GM18498 (cell line): ENCODE measurements at regions not wholly inside any gene's neighbourhood (a gene's known extent, or its start where the extent isn't known, plus 50 kb on each side); places are given as distances from the start of the nearest gene placed in this dataset.

Experiments
- ATAC-seq: cut with Tn5 transposase; IDR thresholded peaks from one replicate; pipeline ENCODE4 v1.9.1; 2021; ENCODE audit warnings: mild to moderate bottlenecking, moderate library complexity; ENCODE audit not compliant: unreplicated experiment

DNA sequence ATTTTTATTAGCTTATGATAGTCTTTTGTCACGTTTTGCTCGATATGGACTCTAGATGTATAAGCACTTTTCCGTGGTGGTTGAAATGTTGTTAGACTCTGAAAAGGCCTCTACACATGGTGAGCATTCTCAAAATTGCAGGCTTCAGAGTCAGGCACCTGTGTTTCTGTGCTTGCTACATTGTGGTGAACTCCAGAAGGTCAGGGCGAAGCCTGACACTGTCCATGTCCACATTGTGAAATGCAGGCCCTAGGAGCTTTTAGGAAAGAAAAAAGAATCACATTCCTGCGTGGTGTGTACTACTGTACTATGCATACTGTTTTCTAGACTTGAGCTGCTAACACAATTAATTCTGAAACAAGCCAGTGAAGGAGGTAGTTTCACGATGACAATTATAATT is 86.3 kb downstream of the HS3ST1 start:
- ATAC-seq = no peak

DNA sequence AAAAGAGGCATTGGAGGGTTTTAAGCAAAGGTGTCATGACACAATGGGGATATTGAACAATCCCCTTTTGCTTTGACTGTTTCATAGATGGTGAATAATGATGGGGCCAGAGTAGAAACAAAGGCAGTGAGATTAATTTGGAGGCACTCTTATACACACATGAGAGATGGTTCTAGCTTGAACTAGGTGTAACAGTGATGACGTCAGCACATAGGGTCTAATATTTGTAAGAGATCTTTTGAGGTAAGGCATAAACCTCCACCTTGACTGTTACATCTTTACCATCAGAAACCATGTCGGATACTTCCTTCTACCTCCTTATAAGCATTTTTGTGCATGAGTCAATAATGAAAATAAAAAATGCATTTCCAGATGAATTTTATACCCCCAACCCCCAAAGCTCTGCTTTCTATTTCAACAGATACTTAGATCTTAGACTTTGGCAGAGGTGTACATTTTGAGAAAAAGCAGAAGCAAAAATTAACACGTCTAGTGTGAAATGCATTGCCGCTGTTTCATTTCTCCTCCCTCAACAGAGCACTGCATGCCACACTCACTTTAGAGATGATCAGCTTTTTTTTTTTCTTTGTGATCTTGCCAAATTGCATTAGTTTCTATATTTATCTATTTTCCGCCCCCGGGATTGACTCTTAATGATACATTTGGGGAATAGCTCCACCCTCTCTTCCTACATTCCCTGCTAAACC is 87.2 kb downstream of the HS3ST1 start:
- peak; percentile 74 for ATAC-seq

DNA sequence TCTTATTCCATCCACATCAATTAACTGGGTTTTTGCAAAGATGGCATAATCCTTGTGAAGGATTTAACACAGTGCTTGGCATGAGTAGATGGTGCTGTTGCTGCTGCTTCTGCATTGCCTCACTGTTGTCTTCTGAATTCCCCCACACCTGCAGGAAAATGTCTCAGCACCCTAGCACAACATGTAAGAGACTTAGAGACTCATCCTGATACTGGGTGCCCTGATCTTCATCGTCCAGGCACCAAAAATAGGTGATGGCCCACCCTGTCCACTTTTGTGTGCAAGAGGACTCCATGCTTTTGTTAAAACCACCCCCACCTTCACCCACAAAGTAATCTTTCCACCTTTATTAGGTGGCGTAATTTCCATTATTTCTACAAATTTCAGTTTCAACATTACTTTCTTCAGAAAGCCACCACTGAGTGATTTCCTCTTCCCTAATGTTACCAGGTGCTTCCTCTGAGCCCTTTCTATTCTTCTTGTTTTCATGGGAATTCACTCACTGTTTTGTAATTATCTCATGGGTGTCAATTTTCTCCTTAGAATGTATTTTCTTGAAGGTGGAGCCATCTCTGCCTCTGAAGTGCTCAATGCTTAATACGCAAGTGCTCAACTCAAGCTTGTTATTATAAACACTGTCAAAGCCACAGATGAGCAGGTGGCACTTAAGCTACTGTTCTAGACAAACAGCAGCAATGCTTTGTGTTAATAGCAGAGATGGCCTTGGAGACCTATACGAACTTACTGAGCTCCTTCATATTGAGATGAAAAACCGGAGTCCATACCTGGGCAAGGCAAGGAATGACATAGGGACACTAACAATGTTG is 89.5 kb downstream of the HS3ST1 start:
- peak; percentile 48 for ATAC-seq

DNA sequence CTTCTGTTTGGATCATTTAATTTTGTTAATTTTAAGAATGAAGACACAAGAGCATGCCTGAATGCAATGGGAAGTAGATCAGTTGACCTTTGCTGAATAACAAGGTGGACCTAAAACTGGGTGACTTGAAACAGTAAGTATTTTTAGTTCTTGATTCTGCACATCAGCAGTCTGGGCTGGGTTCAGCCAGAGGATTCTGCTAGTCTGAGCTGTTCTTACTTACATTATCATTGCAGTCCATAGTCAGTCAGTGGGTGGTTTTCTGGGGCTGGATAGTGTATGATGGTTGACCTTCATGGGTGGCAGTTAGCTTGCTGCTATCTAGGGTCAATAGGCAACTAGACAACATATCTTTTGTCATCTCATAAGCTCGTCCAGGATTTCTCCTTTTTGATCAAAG is 91.4 kb downstream of the HS3ST1 start:
- ATAC-seq = no peak

DNA sequence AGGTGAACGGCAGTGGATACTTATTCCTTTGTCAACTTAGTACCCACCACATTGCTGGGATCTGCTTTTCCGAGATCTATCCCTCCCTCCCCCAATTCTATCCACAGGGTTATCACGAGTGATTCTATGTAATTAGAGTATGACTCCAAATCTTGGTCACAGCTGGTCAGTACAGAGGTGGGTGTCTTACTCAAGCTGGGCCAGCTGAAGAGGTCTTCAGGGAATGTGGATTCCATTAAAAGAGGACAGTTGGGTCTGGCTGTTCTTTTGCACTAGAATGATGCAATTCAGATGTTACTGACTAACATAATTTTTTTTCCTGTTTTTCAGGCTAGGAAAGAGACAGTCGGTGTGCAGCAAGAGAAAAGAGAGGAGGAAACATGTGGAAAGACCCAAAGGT is 92.3 kb downstream of the HS3ST1 start:
- no peak for ATAC-seq

DNA sequence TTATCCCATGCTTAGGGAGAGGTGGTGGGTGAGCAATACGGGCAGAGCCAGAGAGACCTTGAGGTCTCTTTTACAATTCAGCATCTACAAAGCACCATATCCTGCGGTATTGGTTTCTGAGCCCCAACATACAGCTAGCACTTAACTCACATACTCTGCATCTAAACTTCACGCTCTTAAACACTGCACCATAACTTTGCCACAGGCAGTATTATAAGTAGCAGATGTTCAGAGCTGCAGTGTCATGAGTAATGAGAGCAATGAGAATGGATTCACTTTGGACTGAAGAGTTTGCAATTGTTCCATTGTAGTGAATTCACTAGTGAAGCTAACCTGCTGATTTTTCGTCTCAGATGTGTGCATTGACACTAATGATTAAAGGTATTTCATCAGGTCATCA is 93.8 kb downstream of the HS3ST1 start:
- no peak for ATAC-seq

DNA sequence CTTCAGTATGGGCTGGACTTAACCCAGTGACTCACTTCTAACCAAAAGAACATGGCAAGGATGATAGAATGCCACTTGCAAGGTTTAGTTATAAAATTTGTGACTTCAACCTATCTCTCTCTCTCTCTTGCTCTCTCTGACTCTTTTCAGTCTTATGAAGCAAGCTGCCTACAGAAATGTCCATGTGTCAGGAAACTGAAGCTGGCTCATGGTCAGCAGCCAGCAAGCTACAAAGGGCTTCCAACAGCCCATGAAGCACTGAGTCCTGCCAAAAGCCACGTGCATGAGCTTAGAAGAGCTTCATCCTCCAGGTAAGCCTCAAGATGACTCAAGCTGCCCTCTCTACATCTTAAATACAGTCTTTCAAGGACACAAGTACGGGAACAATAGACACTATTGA is 100.3 kb downstream of the HS3ST1 start:
- ATAC-seq = no peak

DNA sequence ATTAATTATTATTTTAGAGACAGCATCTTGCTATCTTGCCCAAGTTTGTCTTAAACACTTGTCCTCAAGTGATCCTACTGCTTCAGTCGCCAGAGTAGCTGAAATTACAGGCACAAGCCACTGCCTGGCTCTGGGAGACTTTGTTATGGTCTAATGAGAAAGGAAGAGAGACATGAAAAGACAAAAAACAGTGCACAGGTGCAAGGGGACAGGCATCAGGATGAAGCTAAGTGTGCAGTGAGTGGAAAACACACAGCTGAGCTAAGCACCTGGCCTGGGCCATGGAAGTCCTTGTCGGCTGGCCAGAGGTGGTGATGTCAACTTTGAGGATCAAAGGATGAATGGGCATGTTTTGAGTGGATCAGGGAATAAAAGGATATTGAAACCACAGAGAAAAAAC is 102.7 kb downstream of the HS3ST1 start:
- ATAC-seq = no peak

DNA sequence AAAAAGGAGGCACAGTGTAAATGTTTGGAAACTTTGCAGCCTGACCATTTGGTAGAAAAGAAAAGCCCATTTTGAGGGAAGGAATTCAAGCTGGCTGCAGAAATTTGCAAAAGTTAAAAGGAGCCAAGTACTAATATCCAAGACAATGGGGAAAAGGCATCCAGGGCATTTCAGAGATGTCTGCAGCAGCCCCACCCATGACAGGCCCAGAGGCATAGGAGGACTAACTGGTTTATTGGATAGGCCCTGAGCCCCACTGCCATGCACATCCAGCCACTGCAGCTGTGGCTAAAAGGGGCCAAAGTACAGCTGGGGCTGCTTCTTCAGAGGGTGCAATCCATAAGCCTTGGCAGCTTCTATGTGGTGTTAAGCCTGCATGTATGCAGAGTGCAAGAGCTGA is 104.9 kb downstream of the HS3ST1 start:
- no peak for ATAC-seq

DNA sequence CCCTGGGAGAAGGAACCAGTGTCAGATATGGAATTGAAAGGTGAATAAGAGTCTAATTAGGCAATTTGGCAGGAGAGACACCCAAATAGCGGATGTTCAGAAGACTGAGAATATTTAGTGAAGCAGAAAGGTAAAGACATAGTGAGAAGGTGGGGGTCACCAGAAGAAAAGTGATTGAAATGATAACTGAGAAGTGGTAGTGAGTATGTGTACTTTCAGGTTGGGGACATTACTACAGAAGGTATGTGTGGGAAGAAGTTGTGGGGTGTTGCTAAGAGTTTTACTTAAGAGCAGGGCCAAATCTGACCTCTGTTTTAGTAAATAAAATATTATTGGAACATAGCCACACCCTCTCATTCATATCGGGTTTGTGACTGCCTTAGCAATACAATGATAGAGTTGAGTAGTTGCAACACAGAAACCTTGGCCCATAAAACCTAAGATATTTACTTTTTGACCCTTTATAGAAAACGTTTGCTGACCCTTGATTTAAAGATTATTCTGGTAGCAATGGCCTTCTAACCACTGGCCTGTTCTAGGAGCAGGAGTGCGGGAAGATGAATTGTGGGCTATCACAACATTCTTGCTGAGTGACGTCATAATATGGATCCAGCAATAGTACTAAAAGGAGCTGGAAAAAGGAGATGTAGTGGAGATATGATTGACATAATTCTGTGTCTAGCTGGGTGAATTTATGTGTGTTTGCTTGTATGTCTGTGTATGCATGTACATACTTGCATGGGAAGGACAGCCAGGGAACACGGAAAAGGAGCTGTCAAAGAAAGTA is 115.3 kb downstream of the HS3ST1 start:
- peak; percentile 64 for ATAC-seq

DNA sequence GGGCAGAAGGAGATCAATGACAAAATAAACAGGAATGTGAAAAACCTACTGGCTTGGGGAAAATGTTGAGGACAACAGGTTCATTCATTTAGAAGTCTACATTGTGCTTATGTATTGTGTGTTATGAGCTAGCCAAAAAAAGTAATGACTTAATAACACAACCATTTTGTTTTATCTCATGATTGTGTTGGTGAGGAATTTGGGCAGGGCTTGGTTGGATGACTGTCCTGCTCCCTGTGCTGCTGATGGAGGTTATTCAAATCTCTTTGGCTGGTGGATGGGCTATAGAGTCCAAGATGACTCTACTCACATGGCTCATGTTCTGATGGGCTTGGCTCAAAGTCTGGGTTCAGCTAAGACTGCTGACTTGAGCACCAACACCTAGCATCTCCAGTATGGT is 116.3 kb downstream of the HS3ST1 start:
- ATAC-seq = no peak

DNA sequence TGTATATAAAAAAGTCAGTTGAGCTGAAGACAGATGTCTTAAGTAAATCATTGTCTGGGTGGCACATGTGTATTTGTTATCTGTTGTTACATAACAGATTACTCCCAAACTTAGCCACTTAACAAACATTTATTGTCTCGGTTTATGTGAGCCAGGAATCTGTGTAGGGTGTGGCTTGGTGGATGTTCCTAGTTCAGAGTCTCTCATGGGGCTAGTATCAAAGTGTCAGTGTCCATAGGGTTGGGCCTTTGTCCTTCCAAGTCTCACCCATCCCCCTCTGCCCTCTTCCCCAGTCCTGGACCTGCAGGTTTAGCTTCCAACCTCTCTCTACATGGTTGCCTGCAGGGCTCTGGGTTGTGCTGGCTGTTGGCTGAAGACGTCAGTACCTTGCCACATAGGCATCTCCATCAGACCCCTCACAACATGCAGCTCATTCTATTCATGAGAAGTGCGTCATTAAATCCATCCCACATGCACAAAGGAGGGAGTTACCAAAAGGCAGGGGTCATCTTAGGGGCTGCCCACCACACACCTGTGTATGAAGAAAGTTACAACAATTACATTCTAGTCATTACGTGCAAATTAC is 127.5 kb downstream of the HS3ST1 start:
- no peak for ATAC-seq

DNA sequence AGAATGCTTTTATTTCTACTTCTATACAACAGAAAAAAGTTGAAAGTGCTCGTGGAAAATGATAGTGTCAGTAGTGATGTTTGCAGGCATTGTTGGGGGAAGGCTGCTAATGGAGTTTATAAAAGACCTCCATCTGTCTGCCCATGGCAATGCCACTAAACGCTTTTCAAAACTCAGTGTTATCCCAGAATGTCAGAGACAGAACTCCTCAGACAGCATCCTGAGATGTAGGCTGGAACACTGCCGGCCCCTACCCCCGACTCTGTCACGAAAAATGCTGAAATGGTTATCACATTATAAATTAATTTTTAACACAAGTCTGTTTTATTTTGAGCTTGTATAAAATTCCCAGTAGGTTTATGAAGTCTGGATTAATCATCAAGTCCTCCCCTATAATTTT is 128.9 kb downstream of the HS3ST1 start:
- no peak for ATAC-seq

DNA sequence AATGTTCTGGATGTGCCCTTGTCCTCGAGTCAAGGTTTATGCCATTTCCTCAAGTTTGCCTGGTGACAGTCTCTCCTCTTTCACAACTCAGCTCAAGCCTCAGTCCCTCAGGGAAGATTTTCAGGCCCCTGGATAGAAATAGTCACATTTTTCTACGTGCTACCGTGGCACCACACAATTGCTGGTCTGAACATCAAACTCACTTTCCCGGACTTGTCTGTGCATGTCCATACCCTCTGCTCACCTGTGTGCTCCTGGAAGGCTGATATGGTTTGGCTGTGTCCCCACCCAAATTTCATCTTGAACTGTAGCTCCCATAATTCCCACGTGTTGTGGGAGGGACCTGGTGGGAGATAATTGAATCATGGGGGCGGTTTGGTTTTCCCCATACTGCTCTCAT is 129.7 kb downstream of the HS3ST1 start:
- ATAC-seq = no peak

DNA sequence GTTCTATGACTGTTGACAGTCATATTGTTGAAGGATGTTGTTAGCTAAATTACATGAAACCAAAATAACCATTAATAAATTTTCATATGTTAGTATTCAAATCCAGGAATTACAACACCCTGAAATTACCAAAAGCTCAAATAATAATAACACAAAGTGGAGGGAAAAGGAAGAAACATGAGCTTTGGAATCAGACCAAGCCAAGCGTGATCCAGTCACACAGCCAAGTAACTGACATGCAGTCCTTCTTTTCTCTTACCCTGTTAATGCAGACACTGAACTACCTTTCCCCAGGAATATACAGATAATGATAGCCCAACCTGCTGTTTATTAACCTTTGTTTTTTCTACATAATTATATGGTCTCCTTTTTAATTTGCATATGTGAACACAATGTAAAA is 130.2 kb downstream of the HS3ST1 start:
- no peak for ATAC-seq

DNA sequence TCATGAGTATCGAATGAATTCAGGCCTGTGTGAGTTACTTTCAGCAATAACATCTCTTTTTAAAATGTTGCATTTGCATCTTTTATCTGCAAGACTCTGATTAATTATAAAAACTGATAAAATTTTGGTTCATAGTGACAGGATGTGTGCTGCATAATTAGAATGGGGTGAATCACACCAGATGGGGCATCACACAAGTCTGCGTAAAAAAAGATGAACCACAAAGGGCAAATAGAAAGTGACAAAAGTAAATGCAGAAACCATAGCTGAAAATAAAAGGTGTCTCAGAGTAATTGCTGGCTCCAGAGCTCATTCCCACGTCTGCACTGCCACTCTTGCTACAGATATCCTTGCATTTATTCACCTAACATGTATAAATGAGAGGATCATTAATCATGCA is 131.1 kb downstream of the HS3ST1 start:
- ATAC-seq = peak; percentile 72

DNA sequence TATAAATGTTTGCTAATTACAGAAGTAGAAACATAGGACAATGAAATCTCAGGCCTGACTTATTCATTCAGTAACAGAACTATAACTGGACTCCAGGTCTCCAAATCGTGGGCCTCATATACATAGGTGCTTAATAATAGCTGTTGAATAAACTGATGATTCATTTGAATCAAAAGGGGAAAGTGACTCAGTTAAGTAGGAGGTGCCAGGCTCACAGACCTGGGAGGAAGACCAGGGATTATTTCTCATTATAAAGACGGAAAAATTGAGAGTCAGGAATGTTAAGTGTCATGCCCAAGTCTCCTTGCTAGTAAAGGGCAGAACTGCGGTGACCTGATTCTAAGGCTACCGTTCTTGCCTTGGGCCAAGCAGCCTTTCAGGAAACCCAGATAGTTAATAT is 131.5 kb downstream of the HS3ST1 start:
- no peak for ATAC-seq

DNA sequence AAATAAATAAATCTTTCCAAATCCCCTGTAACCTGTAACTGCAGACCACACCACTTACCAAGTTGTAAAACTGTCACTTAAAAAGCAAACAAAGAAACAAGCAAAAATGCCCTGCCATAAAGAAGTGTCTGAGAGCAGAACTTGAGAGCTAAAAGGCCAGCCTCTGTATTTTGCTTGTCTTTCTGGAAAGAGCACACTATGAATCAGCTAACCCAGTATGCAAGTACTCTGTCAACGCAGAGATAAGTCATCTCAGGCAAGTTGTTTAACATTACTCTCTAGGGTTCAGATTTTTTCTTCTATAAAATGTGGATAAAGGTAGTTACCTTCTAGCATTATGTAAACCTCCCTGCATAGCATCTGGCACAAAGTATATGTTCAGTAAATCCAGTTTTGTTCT is 134.8 kb downstream of the HS3ST1 start:
- ATAC-seq = no peak

DNA sequence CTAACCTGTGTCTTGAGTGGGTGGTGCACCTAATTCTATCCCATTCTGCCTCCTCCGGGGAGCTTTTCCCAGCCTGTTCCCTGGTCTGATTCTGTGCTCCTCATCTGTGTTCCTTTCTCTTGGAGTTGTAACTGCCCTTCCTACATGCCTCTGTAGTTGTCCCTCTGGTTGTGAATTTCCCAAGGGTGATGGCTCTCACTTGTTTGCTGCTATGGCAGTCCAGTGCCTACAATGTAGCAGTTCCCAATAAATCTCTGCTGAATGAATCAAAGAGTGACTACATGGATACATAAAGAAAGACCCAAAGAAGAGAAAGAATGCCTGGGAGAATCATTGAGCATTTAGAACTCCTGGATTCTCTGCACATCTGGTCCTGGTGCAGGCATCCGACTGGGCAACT is 141.6 kb downstream of the HS3ST1 start:
- no peak for ATAC-seq

DNA sequence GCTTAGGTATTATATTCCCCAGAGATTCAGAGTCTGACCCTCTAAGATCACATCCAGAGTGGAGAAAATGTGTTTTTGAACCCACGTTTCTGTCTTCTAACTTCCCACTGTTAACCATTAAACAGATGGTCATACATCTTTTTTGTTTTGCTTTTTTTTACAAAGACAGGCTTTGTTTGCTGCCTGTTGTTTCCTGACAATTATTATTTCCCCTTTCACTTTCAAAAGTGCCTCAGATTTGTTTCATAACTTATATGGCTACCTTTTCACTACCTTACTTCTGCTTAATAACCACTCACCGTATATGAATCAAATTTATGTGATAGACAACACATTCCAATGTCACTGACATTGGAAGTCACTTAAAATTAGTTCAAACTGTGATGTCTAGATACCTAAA is 142.2 kb downstream of the HS3ST1 start:
- no peak for ATAC-seq

DNA sequence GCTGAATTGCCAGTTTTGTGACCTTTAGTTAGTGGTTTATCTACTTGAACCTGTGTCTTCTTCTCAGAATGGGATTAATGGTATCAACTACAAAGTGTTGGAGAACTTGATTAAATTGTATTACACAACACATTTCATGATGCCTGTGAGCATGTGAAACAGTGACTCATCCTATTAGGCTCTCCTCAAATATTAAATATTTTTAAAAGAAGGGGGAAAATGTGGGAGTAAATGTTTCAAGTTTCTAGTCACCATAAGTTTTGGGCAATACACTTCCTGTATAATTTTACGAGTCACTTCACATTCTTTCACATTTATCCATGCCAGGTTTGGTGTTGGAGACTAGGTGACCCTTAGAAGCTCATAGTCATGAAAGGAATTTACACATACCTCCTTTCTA is 147.0 kb downstream of the HS3ST1 start:
- no peak for ATAC-seq
